ENCODE measurements at regions not wholly inside any gene's neighbourhood (a gene's known extent, or its start where the extent isn't known, plus 50 kb on each side); places are given as distances from the start of the nearest gene placed in this dataset.

DNA sequence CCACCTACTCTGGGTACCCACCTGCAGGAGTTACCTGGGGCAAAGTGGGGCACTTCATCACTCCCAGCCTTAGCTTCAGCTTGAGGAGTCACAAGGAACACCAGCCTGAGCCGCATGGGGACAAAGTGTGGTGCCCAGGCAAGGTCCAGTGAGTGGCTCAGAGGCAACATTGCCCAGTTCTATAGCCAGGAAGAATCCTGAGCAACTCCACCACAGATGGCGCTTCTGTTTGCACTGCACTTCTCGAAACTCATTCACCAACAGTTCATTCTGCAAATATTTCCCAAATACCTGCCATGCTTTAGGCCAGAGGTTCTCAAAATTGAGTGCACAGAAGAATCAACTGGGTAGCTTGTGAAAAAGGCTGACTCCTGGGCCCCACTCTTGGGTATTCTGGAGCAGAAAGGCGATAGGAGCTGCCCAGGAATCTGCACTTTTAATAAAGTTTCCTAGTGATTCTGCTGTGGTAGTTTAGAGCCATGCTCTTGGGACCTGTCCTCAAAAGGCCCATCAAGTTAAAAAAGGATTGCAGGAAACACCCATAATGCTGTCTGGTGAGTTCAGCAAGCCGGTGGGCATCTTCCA lies 83.1 kb downstream of the VEGFA start:
- peaks cover 0 to 9% of the 10 kb centered on the region in 2 donors for H3K4me1 ChIP-seq (ENCODE audit: control insufficient read depth in 2 of 2, insufficient read depth in 1 of 2, low read depth in 1 of 2, low read length in 2 of 2)
- no peak overlapping the region for H3K4me2 ChIP-seq (ENCODE audit: insufficient read depth, low read length, poor library complexity, severe bottlenecking)
- no peak overlapping the region for H4K91ac ChIP-seq (ENCODE audit: low read depth, low read length, poor library complexity)
- no peaks in the 10 kb centered on the region for H3K79me1 ChIP-seq (ENCODE audit: low read depth, low read length)
- H2AFZ ChIP-seq (ENCODE audit: low read length): no peak overlapping the region
- H3K9ac ChIP-seq (ENCODE audit: low read depth, low read length, poor library complexity): no peak overlapping the region
- no peak overlapping the region for H3K23ac ChIP-seq (ENCODE audit: low read depth, low read length, poor library complexity)
- H3K27me3 ChIP-seq (ENCODE audit: control insufficient read depth in 3 of 3, insufficient read depth in 3 of 3, low read depth in 1 of 3, low read length in 3 of 3): peaks cover 0 to 38% (median 0%) of the 10 kb centered on the region in 3 experiments
- no peak overlapping the region for H2AK5ac ChIP-seq (ENCODE audit: low read depth, low read length)
- H3K36me3 ChIP-seq (replicated peaks in 1 of 2; ENCODE audit: control insufficient read depth in 2 of 2, insufficient read depth in 2 of 2, low read length in 2 of 2): no peaks in the 10 kb centered on the region
- H3K4ac ChIP-seq (ENCODE audit: low read length): no peak overlapping the region
- no peak overlapping the region for H3K14ac ChIP-seq (ENCODE audit: low read length)
- no peak overlapping the region for H4K8ac ChIP-seq (ENCODE audit: low read depth, low read length)
- no peak overlapping the region for H3K4me3 ChIP-seq (ENCODE audit: low read length in 2 of 2)
- WGBS, 2 donors (ENCODE audit: extremely low coverage in 2 of 2, insufficient read length in 2 of 2, insufficient replicate concordance in 1 of 2): no CpG with 5 or more reads among the region's 5 CpGs
- H2BK120ac ChIP-seq (ENCODE audit: low read depth, low read length): no peak overlapping the region
- no peak for DNase-seq (ENCODE audit: low spot score)
- H2BK5ac ChIP-seq (ENCODE audit: low read length): no peak overlapping the region
- H3K9me3 ChIP-seq (replicated peaks in 1 of 2; ENCODE audit: control insufficient read depth in 2 of 2, insufficient read depth in 1 of 2, low read depth in 1 of 2, low read length in 2 of 2): no peaks in the 10 kb centered on the region
- no peak overlapping the region for H3K18ac ChIP-seq (ENCODE audit: low read length)
- no peak overlapping the region for H2BK12ac ChIP-seq (ENCODE audit: low read length)
- no peak overlapping the region for H2BK15ac ChIP-seq (ENCODE audit: low read length)
- H3K27ac ChIP-seq (replicated peaks; ENCODE audit: low read length): no peak overlapping the region

DNA sequence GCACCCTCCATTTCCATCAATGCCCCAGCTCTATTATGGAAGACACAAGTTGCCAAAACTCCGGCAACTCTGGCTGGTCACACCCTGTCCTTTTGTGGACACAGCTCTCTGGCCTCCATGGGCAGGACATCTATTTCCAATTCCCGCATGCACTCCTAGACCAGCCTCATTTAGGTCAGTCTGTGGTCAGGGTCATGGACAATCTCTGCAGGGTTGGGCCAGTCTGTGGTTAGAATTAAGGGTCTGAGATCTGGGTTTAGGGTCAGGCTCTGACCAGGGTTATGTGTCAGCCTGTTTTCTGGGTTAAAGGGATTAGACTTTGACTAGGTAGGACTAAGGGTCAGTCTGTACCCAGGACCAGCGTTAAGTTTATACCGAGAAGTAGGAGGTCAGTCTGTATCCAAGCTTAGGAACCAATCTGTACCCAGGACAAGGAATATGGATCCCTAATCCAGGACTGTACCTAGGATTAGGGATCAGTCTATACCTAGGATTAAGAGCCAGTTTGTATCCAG lies 82.4 kb downstream of the VEGFA start:
- H3K14ac ChIP-seq (ENCODE audit: low read length): no peak overlapping the region
- H3K9ac ChIP-seq (ENCODE audit: low read depth, low read length, poor library complexity): no peak overlapping the region
- DNase-seq (ENCODE audit: low spot score): no peak
- peaks cover 0 to 6% of the 10 kb centered on the region in 2 donors for H3K4me1 ChIP-seq (ENCODE audit: control insufficient read depth in 2 of 2, insufficient read depth in 1 of 2, low read depth in 1 of 2, low read length in 2 of 2)
- H3K4me2 ChIP-seq (ENCODE audit: insufficient read depth, low read length, poor library complexity, severe bottlenecking): no peak overlapping the region
- H2BK12ac ChIP-seq (ENCODE audit: low read length): no peak overlapping the region
- H3K4ac ChIP-seq (ENCODE audit: low read length): no peak overlapping the region
- no peaks in the 10 kb centered on the region for H3K36me3 ChIP-seq (replicated peaks in 1 of 2; ENCODE audit: control insufficient read depth in 2 of 2, insufficient read depth in 2 of 2, low read length in 2 of 2)
- H2BK5ac ChIP-seq (ENCODE audit: low read length): no peak overlapping the region
- H3K27me3 ChIP-seq (ENCODE audit: control insufficient read depth in 3 of 3, insufficient read depth in 3 of 3, low read depth in 1 of 3, low read length in 3 of 3): peaks cover 0 to 40% (median 0%) of the 10 kb centered on the region in 3 experiments
- no peaks in the 10 kb centered on the region for H3K9me3 ChIP-seq (replicated peaks in 1 of 2; ENCODE audit: control insufficient read depth in 2 of 2, insufficient read depth in 1 of 2, low read depth in 1 of 2, low read length in 2 of 2)
- no peak overlapping the region for H4K8ac ChIP-seq (ENCODE audit: low read depth, low read length)
- no peak overlapping the region for H2BK120ac ChIP-seq (ENCODE audit: low read depth, low read length)
- no peak overlapping the region for H3K4me3 ChIP-seq (ENCODE audit: low read length in 2 of 2)
- H3K27ac ChIP-seq (replicated peaks; ENCODE audit: low read length): no peak overlapping the region
- H4K91ac ChIP-seq (ENCODE audit: low read depth, low read length, poor library complexity): no peak overlapping the region
- no peaks in the 10 kb centered on the region for H3K79me1 ChIP-seq (ENCODE audit: low read depth, low read length)
- no peak overlapping the region for H3K23ac ChIP-seq (ENCODE audit: low read depth, low read length, poor library complexity)
- H3K18ac ChIP-seq (ENCODE audit: low read length): no peak overlapping the region
- H2BK15ac ChIP-seq (ENCODE audit: low read length): peak overlapping the region; percentile 38
- no peak overlapping the region for H2AFZ ChIP-seq (ENCODE audit: low read length)
- WGBS, 2 donors (ENCODE audit: extremely low coverage in 2 of 2, insufficient read length in 2 of 2, insufficient replicate concordance in 1 of 2): no CpG with 5 or more reads among the region's 4 CpGs
- H2AK5ac ChIP-seq (ENCODE audit: low read depth, low read length): peak overlapping the region; percentile 40

DNA sequence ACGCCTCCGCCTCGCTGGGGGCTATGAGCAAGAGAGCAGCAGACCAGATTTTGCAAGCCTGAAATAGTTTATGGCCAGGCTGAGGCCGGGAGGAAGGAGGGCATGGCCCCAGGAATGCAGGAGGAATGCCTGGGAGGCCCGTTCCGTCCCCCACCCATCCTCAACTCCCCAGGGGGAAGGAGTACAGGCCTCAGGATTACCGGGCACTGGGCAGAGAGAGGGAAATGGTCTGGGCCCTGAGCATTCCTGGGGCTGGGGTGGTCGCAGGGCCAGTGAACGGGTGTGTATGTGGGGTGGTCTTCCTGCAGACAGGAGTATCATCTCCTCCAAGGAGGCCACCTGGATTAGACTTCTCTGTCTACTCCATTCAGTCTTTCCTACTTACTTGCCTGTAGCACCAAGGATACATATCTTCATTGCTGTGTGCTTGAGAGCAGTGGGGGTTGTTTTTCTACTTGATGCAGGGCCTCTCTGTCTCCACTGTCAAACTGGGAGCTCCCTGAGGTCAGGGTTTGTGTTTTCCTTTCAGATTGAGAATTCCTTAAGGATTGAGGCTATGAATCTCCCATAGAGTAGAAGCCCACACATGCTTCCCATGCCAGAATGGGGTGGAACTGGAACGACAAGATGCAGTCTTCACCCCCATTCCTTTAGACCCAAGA lies 81.3 kb downstream of the VEGFA start:
- H3K4ac ChIP-seq (ENCODE audit: low read length): no peak overlapping the region
- H2BK5ac ChIP-seq (ENCODE audit: low read length): no peak overlapping the region
- H2AFZ ChIP-seq (ENCODE audit: low read length): no peak overlapping the region
- WGBS, 2 donors (ENCODE audit: extremely low coverage in 2 of 2, insufficient read length in 2 of 2, insufficient replicate concordance in 1 of 2): no CpG with 5 or more reads among the region's 10 CpGs
- H3K9ac ChIP-seq (ENCODE audit: low read depth, low read length, poor library complexity): no peak overlapping the region
- no peak overlapping the region for H4K91ac ChIP-seq (ENCODE audit: low read depth, low read length, poor library complexity)
- H3K9me3 ChIP-seq (replicated peaks in 1 of 2; ENCODE audit: control insufficient read depth in 2 of 2, insufficient read depth in 1 of 2, low read depth in 1 of 2, low read length in 2 of 2): no peaks in the 10 kb centered on the region
- H3K27me3 ChIP-seq (ENCODE audit: control insufficient read depth in 3 of 3, insufficient read depth in 3 of 3, low read depth in 1 of 3, low read length in 3 of 3): peaks cover 0 to 41% (median 0%) of the 10 kb centered on the region in 3 experiments
- H2BK12ac ChIP-seq (ENCODE audit: low read length): peak overlapping the region; percentile 61
- H4K8ac ChIP-seq (ENCODE audit: low read depth, low read length): no peak overlapping the region
- H3K4me1 ChIP-seq (ENCODE audit: control insufficient read depth in 2 of 2, insufficient read depth in 1 of 2, low read depth in 1 of 2, low read length in 2 of 2): peaks cover 0 to 4% of the 10 kb centered on the region in 2 donors
- H3K4me3 ChIP-seq (ENCODE audit: low read length in 2 of 2): no peak overlapping the region
- no peak overlapping the region for H2BK15ac ChIP-seq (ENCODE audit: low read length)
- no peaks in the 10 kb centered on the region for H3K79me1 ChIP-seq (ENCODE audit: low read depth, low read length)
- H3K14ac ChIP-seq (ENCODE audit: low read length): no peak overlapping the region
- H3K23ac ChIP-seq (ENCODE audit: low read depth, low read length, poor library complexity): no peak overlapping the region
- peak overlapping the region; percentile 60 for H3K18ac ChIP-seq (ENCODE audit: low read length)
- no peak overlapping the region for H3K27ac ChIP-seq (replicated peaks; ENCODE audit: low read length)
- H3K36me3 ChIP-seq (replicated peaks in 1 of 2; ENCODE audit: control insufficient read depth in 2 of 2, insufficient read depth in 2 of 2, low read length in 2 of 2): no peaks in the 10 kb centered on the region
- peak overlapping the region; percentile 16 for H2AK5ac ChIP-seq (ENCODE audit: low read depth, low read length)
- H2BK120ac ChIP-seq (ENCODE audit: low read depth, low read length): no peak overlapping the region
- H3K4me2 ChIP-seq (ENCODE audit: insufficient read depth, low read length, poor library complexity, severe bottlenecking): no peak overlapping the region
- no peak for DNase-seq (ENCODE audit: low spot score)

Data from neuronal stem cell (in vitro differentiated cells).